Neuronal stem cell (in vitro differentiated cells): ENCODE measurements at regions not wholly inside any gene's neighbourhood (a gene's known extent, or its start where the extent isn't known, plus 50 kb on each side); places are given as distances from the start of the nearest gene placed in this dataset.

Experiments used
- DNase-seq: peaks from one replicate; pipeline ENCODE4 v3.0.0-alpha.2; 2013; ENCODE audit warnings: low spot score
- H2AFZ ChIP-seq: one replicate; pipeline ENCODE4 v1.6.1; 2013; ENCODE audit warnings: mild to moderate bottlenecking, low read length, inconsistent platforms
- H2AK5ac ChIP-seq: 2 replicates; pipeline ENCODE4 v1.6.1; 2013; ENCODE audit warnings: low read depth, mild to moderate bottlenecking, inconsistent platforms, low read length, moderate library complexity, mixed read lengths
- H2BK120ac ChIP-seq: 2 replicates; pipeline ENCODE4 v1.6.1; 2013; ENCODE audit warnings: low read depth, mild to moderate bottlenecking, inconsistent platforms, low read length, moderate library complexity, mixed read lengths
- H2BK12ac ChIP-seq: one replicate; pipeline ENCODE4 v1.6.1; 2013; ENCODE audit warnings: low read length, inconsistent platforms
- H2BK15ac ChIP-seq: 2 replicates; pipeline ENCODE4 v1.6.1; 2013; ENCODE audit warnings: mild to moderate bottlenecking, low read length, inconsistent platforms, mixed read lengths
- H2BK5ac ChIP-seq: one replicate; pipeline ENCODE4 v1.6.1; 2013; ENCODE audit warnings: inconsistent platforms, mild to moderate bottlenecking, low read length, moderate library complexity
- H3K14ac ChIP-seq: one replicate; pipeline ENCODE4 v1.6.1; 2013; ENCODE audit warnings: low read length, inconsistent platforms
- H3K18ac ChIP-seq: 2 replicates; pipeline ENCODE4 v1.6.1; 2013; ENCODE audit warnings: low read length, inconsistent platforms
- H3K23ac ChIP-seq: 2 replicates; pipeline ENCODE4 v1.6.1; 2013; ENCODE audit warnings: low read depth, mild to moderate bottlenecking, mixed read lengths, low read length, inconsistent platforms; ENCODE audit not compliant: poor library complexity
- H3K27ac ChIP-seq: replicated peaks from 3 replicates; pipeline ENCODE4 v1.5.1; 2013; ENCODE audit warnings: low read length, inconsistent platforms
- H3K27me3 ChIP-seq, 3 experiments: 2 replicates each; pipeline ENCODE4 v1.6.1; 2013; ENCODE audit warnings: low read length in 3 of 3, mild to moderate bottlenecking in 2 of 3, inconsistent platforms in 1 of 3, low read depth in 1 of 3, mixed read lengths in 1 of 3, moderate library complexity in 1 of 3; ENCODE audit not compliant: control insufficient read depth in 3 of 3, insufficient read depth in 3 of 3
- H3K36me3 ChIP-seq, 2 donors: replicated peaks in 1 of 2; 2 replicates each; pipeline ENCODE4 v1.6.1; 2013; ENCODE audit warnings: low read length in 2 of 2; ENCODE audit not compliant: control insufficient read depth in 2 of 2, insufficient read depth in 2 of 2
- H3K4ac ChIP-seq: 2 replicates; pipeline ENCODE4 v1.6.1; 2013; ENCODE audit warnings: inconsistent platforms, mild to moderate bottlenecking, low read length, moderate library complexity
- H3K4me1 ChIP-seq, 2 donors: 1 replicate in 1 of 2; 2 replicates in 1 of 2; pipeline ENCODE4 v1.6.1; 2013; ENCODE audit warnings: low read length in 2 of 2, low read depth in 1 of 2; ENCODE audit not compliant: control insufficient read depth in 2 of 2, insufficient read depth in 1 of 2
- H3K4me2 ChIP-seq: one replicate; pipeline ENCODE4 v1.6.1; 2013; ENCODE audit warnings: mild to moderate bottlenecking, low read length, inconsistent platforms; ENCODE audit not compliant: insufficient read depth, poor library complexity, severe bottlenecking
- H3K4me3 ChIP-seq, 2 donors: 2 replicates each; pipeline ENCODE4 v1.5.1; 2013; ENCODE audit warnings: low read length in 2 of 2, mild to moderate bottlenecking in 2 of 2, inconsistent platforms in 1 of 2, moderate library complexity in 1 of 2
- H3K79me1 ChIP-seq: one replicate; pipeline ENCODE4 v1.6.1; 2013; ENCODE audit warnings: low read depth, mild to moderate bottlenecking, inconsistent platforms, low read length, moderate library complexity
- H3K9ac ChIP-seq: one replicate; pipeline ENCODE4 v1.6.1; 2013; ENCODE audit warnings: mild to moderate bottlenecking, low read depth, low read length, inconsistent platforms; ENCODE audit not compliant: poor library complexity
- H3K9me3 ChIP-seq, 2 donors: replicated peaks in 1 of 2; 2 replicates each; pipeline versions ENCODE3 to v1.6.1; 2013; ENCODE audit warnings: low read length in 2 of 2, mild to moderate bottlenecking in 2 of 2, inconsistent platforms in 1 of 2, low read depth in 1 of 2, mixed read lengths in 1 of 2, moderate library complexity in 1 of 2; ENCODE audit not compliant: control insufficient read depth in 2 of 2, insufficient read depth in 1 of 2
- H4K8ac ChIP-seq: one replicate; pipeline ENCODE4 v1.6.1; 2013; ENCODE audit warnings: low read depth, mild to moderate bottlenecking, inconsistent platforms, low read length, moderate library complexity
- H4K91ac ChIP-seq: one replicate; pipeline ENCODE4 v1.6.1; 2013; ENCODE audit warnings: low read length, low read depth, mild to moderate bottlenecking, inconsistent platforms; ENCODE audit not compliant: poor library complexity
- WGBS, 2 donors: extraction: QIAGEN DNeasy Blood & Tissue Kit; methylation state at CpG; one replicate each; pipeline ENCODE4 v1.1.7; 2013; ENCODE audit warnings: missing lambda C conversion rate in 2 of 2, mixed read lengths in 1 of 2; ENCODE audit not compliant: insufficient read length in 2 of 2, insufficient replicate concordance in 1 of 2; ENCODE audit errors: extremely low coverage in 2 of 2; 5-methylcytosine and 5-hydroxymethylcytosine counted together

GRCh38 chr6:23403460-23403859 is 722.6 kb upstream of the NRSN1 start:
- no CpG with 5 or more reads among the region's 5 CpGs for WGBS, 2 donors
- Histone ChIP-seq H3K23ac (no peak overlapping the region), H3K14ac (no peak overlapping the region), H3K79me1 (no peaks in the 10 kb centered on the region), H2BK15ac (no peak overlapping the region), H3K9ac (no peak overlapping the region), H3K4me3 (no peak overlapping the region), H3K18ac (no peak overlapping the region), H3K27ac (no peak overlapping the region), H2AFZ (no peak overlapping the region), H3K4me1 (peaks cover 0 to 1% of the 10 kb centered on the region in 2 donors), H2BK12ac (no peak overlapping the region), H3K4ac (no peak overlapping the region), H3K4me2 (no peak overlapping the region), H2BK120ac (no peak overlapping the region), H2AK5ac (no peak overlapping the region), H3K36me3 (no peaks in the 10 kb centered on the region), H3K27me3 (no peaks in the 10 kb centered on the region), H3K9me3 (no peaks in the 10 kb centered on the region), H4K91ac (no peak overlapping the region), H2BK5ac (no peak overlapping the region), H4K8ac (no peak overlapping the region)
- no peak for DNase-seq

DNA sequence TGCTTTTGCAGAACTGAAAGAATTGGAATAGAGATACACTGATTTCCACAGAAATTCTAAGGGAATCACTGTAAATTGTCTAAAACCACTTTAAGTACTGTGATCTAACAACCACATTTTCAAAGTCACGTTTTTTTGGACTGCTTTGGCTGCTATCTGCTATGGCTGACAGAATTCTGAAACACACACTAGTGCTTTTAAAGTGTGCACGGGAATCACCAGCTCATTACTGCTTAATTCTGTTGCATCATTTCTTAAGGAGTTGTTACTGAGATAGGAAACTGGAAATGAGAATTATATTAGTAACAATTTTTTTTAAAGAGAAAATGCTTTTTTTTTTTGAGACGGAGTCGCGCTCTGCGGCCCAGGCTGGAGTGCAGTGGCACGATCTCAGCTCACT is 716.5 kb upstream of the NRSN1 start:
- Histone ChIP-seq H4K91ac (no peak overlapping the region), H3K4me2 (no peak overlapping the region), H3K23ac (no peak overlapping the region), H3K36me3 (no peaks in the 10 kb centered on the region), H3K14ac (no peak overlapping the region), H3K4me1 (peaks cover 0 to 1% of the 10 kb centered on the region in 2 donors), H3K4ac (no peak overlapping the region), H2AK5ac (no peak overlapping the region), H3K18ac (no peak overlapping the region), H2BK12ac (no peak overlapping the region), H4K8ac (no peak overlapping the region), H3K27me3 (no peaks in the 10 kb centered on the region), H3K27ac (no peak overlapping the region), H2BK15ac (no peak overlapping the region), H3K79me1 (no peaks in the 10 kb centered on the region), H2BK120ac (no peak overlapping the region), H3K9ac (no peak overlapping the region), H3K9me3 (no peaks in the 10 kb centered on the region), H2AFZ (no peak overlapping the region), H3K4me3 (no peak overlapping the region), H2BK5ac (no peak overlapping the region)
- WGBS, 2 donors: no CpG with 5 or more reads among the region's 7 CpGs
- no peak for DNase-seq

- Histone ChIP-seq H2AK5ac (no peak overlapping the region), H3K9ac (no peak overlapping the region), H3K14ac (no peak overlapping the region), H2BK15ac (no peak overlapping the region), H3K18ac (no peak overlapping the region), H3K4me3 (no peak overlapping the region), H4K8ac (no peak overlapping the region), H3K79me1 (no peaks in the 10 kb centered on the region), H4K91ac (no peak overlapping the region), H2BK5ac (no peak overlapping the region), H3K4me1 (peaks cover 0 to 1% of the 10 kb centered on the region in 2 donors), H3K36me3 (no peaks in the 10 kb centered on the region), H2BK12ac (no peak overlapping the region), H2BK120ac (no peak overlapping the region), H3K27ac (no peak overlapping the region), H2AFZ (no peak overlapping the region), H3K4ac (no peak overlapping the region), H3K23ac (no peak overlapping the region), H3K27me3 (no peaks in the 10 kb centered on the region), H3K9me3 (no peaks in the 10 kb centered on the region), H3K4me2 (no peak overlapping the region)
- no peak for DNase-seq
- WGBS, 2 donors: no CpG with 5 or more reads among the region's 8 CpGs
Observed at GRCh38 chr6:23410439-23410838, 715.6 kb upstream of the NRSN1 start.

GRCh38 chr6:23412770-23413169 is 713.2 kb upstream of the NRSN1 start:
- H2BK15ac ChIP-seq: no peak overlapping the region
- H3K27me3 ChIP-seq: no peaks in the 10 kb centered on the region
- no peaks in the 10 kb centered on the region for H3K9me3 ChIP-seq
- H2AK5ac ChIP-seq: no peak overlapping the region
- H3K36me3 ChIP-seq: no peaks in the 10 kb centered on the region
- no peak overlapping the region for H2BK12ac ChIP-seq
- no peak overlapping the region for H3K27ac ChIP-seq
- no peak overlapping the region for H4K8ac ChIP-seq
- no peak overlapping the region for H3K4me3 ChIP-seq
- no peak overlapping the region for H3K9ac ChIP-seq
- H3K4ac ChIP-seq: no peak overlapping the region
- H4K91ac ChIP-seq: no peak overlapping the region
- H3K79me1 ChIP-seq: no peaks in the 10 kb centered on the region
- H2AFZ ChIP-seq: no peak overlapping the region
- no peak overlapping the region for H2BK120ac ChIP-seq
- no peak overlapping the region for H2BK5ac ChIP-seq
- DNase-seq: no peak
- no peak overlapping the region for H3K23ac ChIP-seq
- H3K14ac ChIP-seq: no peak overlapping the region
- H3K4me2 ChIP-seq: no peak overlapping the region
- no peaks in the 10 kb centered on the region for H3K4me1 ChIP-seq
- H3K18ac ChIP-seq: no peak overlapping the region
